ENCODE measurements at regions not wholly inside any gene's neighbourhood (a gene's known extent, or its start where the extent isn't known, plus 50 kb on each side); places are given as distances from the start of the nearest gene placed in this dataset.

DNA sequence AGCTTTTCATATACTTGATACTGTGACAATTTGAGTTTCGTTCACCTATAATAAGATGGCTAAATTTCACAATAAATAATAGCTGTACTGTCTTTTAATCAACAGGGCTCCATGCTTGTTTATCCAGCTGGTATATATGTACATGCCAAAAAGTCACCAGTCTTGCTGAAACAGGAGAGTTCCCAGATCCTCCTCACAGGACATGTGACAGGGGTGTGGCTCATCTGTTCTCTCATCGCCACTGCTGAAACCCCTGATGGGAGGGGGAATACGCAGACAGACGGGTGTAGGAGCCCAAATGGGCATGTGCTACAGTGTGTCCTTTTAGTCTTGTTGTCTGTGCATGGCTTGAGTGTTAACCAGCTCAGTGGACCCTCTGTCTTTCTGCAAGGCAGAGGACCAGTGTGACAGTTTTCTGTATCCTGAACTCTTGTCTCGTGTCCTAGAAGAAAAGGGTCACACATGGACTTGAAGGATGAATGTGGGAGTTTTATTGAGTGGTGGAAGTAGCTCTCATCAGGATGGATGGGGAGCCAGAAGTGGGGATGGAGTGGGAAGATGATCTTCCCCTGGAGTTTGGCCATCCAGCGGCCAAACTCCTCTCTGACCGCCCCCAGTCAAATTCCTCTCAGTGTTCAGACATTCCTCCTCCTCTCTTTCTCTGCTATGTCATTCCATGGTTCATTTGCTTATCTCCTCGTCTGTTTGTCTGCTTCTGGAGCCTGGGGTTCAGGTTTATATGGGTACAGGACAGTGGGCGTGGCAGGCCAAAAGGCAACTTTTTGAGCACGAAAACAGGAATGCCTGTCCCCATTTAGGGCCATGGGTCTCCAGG is 113.1 kb upstream of the NECTIN3 start:
- intact Hi-C loops (cut with micrococcal nuclease; ENCODE audit: unreplicated experiment), result no loop called here
- peaks cover under 1% of the 10 kb centered on the region for H3K9me3 Mint-ChIP-seq (ENCODE audit: low read depth, unreplicated experiment)
- H3K4me1 Mint-ChIP-seq (ENCODE audit: low read depth, unreplicated experiment), result no peaks in the 10 kb centered on the region
- DNase-seq, result no peak
- H3K36me3 Mint-ChIP-seq (ENCODE audit: insufficient read depth, unreplicated experiment), result no peaks in the 10 kb centered on the region
- H3K27me3 Mint-ChIP-seq (ENCODE audit: unreplicated experiment), result no peaks in the 10 kb centered on the region
- no peak overlapping the region for H3K4me3 Mint-ChIP-seq (ENCODE audit: low read depth, unreplicated experiment)
- H3K27ac Mint-ChIP-seq (ENCODE audit: unreplicated experiment), result no peak overlapping the region
- CTCF ChIA-PET, result no interaction called here
- TF ChIP-seq, protein P1, sequence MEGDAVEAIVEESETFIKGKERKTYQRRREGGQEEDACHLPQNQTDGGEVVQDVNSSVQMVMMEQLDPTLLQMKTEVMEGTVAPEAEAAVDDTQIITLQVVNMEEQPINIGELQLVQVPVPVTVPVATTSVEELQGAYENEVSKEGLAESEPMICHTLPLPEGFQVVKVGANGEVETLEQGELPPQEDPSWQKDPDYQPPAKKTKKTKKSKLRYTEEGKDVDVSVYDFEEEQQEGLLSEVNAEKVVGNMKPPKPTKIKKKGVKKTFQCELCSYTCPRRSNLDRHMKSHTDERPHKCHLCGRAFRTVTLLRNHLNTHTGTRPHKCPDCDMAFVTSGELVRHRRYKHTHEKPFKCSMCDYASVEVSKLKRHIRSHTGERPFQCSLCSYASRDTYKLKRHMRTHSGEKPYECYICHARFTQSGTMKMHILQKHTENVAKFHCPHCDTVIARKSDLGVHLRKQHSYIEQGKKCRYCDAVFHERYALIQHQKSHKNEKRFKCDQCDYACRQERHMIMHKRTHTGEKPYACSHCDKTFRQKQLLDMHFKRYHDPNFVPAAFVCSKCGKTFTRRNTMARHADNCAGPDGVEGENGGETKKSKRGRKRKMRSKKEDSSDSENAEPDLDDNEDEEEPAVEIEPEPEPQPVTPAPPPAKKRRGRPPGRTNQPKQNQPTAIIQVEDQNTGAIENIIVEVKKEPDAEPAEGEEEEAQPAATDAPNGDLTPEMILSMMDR (IDR thresholded peaks at IDR 0.05; ENCODE audit: unreplicated experiment), result no peak
- BruUV-seq (replicated peaks), result no TSS peak

DNA sequence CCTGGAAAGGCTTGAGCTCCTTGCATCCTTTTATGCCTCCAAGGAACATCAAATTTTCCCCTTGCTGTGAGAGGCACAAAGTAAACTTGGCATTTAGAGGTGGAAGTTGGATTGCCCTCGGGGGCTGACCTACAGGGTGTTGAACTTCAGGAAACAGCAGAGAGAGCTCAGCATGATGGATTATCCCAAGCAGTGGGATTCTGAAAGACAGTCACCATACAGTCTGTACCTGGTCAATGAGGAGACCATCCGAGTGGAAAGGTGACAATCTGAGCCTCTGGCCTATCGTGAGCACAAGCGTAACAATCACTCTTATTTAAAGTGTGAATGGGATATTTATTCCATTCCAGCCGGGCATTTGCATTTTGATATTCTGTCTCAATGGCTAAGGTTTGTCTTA is 105.6 kb upstream of the NECTIN3 start:
- CTCF ChIA-PET, result no interaction called here
- no TSS peak for BruUV-seq (replicated peaks)
- no peak overlapping the region for H3K27ac Mint-ChIP-seq (ENCODE audit: unreplicated experiment)

DNA sequence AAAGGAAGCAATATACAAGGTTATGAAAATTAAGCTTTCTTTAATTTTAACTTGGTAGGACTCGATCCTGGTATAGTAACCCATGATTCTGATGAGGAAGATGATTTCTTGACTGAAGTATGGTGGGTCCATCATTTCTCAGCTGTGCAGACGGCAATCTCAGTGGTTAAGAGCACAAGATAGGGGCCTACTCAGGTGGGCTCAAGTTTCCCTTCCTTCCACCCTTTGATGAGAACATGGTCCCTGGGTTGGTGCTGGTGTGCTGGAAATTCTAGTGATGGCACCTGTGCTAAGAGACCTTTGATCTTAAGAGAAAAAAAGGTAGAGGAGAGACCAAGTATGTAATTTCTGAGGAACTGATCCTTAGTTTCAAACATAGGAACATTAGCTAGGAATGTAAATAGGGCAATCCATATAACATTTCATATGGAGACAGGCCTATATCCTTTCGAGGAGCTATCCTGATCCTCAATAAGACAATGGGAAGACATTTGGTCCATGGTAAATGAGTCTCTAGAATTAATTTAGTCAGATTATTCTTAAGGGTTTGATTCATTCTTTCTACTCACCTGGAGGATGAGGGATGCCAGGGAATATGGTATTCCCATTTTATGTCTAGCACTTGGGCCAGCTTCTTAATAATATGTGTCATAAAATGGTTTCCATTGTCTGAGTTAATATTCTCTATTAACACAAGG is 104.5 kb upstream of the NECTIN3 start:
- no peak overlapping the region for H3K27ac Mint-ChIP-seq (ENCODE audit: unreplicated experiment)
- H3K4me1 Mint-ChIP-seq (ENCODE audit: low read depth, unreplicated experiment), result no peaks in the 10 kb centered on the region
- no peaks in the 10 kb centered on the region for H3K36me3 Mint-ChIP-seq (ENCODE audit: insufficient read depth, unreplicated experiment)
- no TSS peak for BruUV-seq (replicated peaks)
- no peaks in the 10 kb centered on the region for H3K27me3 Mint-ChIP-seq (ENCODE audit: unreplicated experiment)
- CTCF ChIA-PET, result interaction anchor here (0.6 kb wide), 1 partner anchor 422 kb away, joined by 3 read pairs; no protein-coding TSS in a partner anchor
- TF ChIP-seq, protein P1 (IDR thresholded peaks at IDR 0.05; ENCODE audit: unreplicated experiment), result no peak
- intact Hi-C loops (cut with micrococcal nuclease; ENCODE audit: unreplicated experiment), result no loop called here
- peaks cover 11% of the 10 kb centered on the region for H3K9me3 Mint-ChIP-seq (ENCODE audit: low read depth, unreplicated experiment)
- DNase-seq, result no peak
- no peak overlapping the region for H3K4me3 Mint-ChIP-seq (ENCODE audit: low read depth, unreplicated experiment)

More for the DNA sequence above, 105.6 kb upstream of the NECTIN3 start:
- no peak overlapping the region for H3K4me3 Mint-ChIP-seq (ENCODE audit: low read depth, unreplicated experiment)
- TF ChIP-seq, protein P1 (IDR thresholded peaks at IDR 0.05; ENCODE audit: unreplicated experiment), result no peak
- no peaks in the 10 kb centered on the region for H3K36me3 Mint-ChIP-seq (ENCODE audit: insufficient read depth, unreplicated experiment)
- no peak for DNase-seq
- intact Hi-C loops (cut with micrococcal nuclease; ENCODE audit: unreplicated experiment), result no loop called here
- no peaks in the 10 kb centered on the region for H3K27me3 Mint-ChIP-seq (ENCODE audit: unreplicated experiment)
- peaks cover 9% of the 10 kb centered on the region for H3K9me3 Mint-ChIP-seq (ENCODE audit: low read depth, unreplicated experiment)
- H3K4me1 Mint-ChIP-seq (ENCODE audit: low read depth, unreplicated experiment), result no peaks in the 10 kb centered on the region

DNA sequence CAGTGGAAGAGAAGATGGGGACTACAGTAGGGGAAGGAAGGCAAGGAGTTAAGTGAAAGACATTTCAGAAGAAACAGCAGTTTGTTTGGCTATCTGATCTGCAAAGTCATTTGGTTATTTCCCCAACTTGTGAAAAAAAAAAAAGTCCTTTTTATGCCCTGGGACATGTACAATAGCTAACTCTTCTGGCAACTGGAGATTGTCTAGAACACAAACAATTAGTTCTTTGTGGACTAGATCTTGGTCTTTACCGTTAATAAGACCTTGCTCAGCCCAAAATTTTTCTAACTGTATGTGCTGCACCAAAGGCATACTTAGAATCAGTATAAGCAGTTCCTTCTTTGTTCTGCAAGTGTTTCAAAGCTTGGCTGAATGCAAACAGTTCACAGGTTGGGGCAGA is 103.5 kb upstream of the NECTIN3 start:
- Mint-ChIP-seq H3K36me3 (ENCODE audit: insufficient read depth, unreplicated experiment) (no peaks in the 10 kb centered on the region), H3K4me3 (ENCODE audit: low read depth, unreplicated experiment) (no peak overlapping the region), H3K4me1 (ENCODE audit: low read depth, unreplicated experiment) (no peaks in the 10 kb centered on the region), H3K27ac (ENCODE audit: unreplicated experiment) (no peak overlapping the region), H3K9me3 (ENCODE audit: low read depth, unreplicated experiment) (peaks cover 11% of the 10 kb centered on the region), H3K27me3 (ENCODE audit: unreplicated experiment) (no peaks in the 10 kb centered on the region)
- no TSS peak for BruUV-seq (replicated peaks)
- intact Hi-C loops (cut with micrococcal nuclease; ENCODE audit: unreplicated experiment), result no loop called here
- CTCF ChIA-PET, result interaction anchor here (0.6 kb wide), 1 partner anchor 942 kb away, joined by 4 read pairs; no protein-coding TSS in a partner anchor
- DNase-seq, result no peak
- TF ChIP-seq, protein P1 (IDR thresholded peaks at IDR 0.05; ENCODE audit: unreplicated experiment), result no peak

Measured in Calu3 (cell line).